Loucy (cell line): ENCODE measurements at regions not wholly inside any gene's neighbourhood (a gene's known extent, or its start where the extent isn't known, plus 50 kb on each side); places are given as distances from the start of the nearest gene placed in this dataset.
"Not testable (repeated sequence)": the region's sequence is repeated elsewhere in the genome, so short reads cannot be mapped to it uniquely, and the experiment has no call there.

Source experiments
- H2AFZ ChIP-seq: fragments of 200-600 bp; sonication (generic); 2 replicates; pipeline ENCODE4 v1.6.0; 2016; ENCODE audit warnings: antibody characterized with exemption, mild to moderate bottlenecking, low read length, moderate library complexity
- H3F3A ChIP-seq: fragments of 200-600 bp; 2 replicates; pipeline ENCODE4 v1.6.0; 2016; ENCODE audit warnings: antibody characterized with exemption, low read depth, mild to moderate bottlenecking
- H3K27me3 ChIP-seq: fragments of 200-600 bp; sonication (generic); 2 replicates; pipeline ENCODE4 v1.6.1; 2014; ENCODE audit warnings: low read length, mild to moderate bottlenecking; ENCODE audit not compliant: insufficient read depth, poor library complexity, severe bottlenecking
- H3K36me3 ChIP-seq: fragments of 200-600 bp; sonication (generic); 2 replicates; pipeline ENCODE4 v1.6.1; 2016; ENCODE audit warnings: low read length; ENCODE audit not compliant: insufficient read depth
- H3K4me1 ChIP-seq: fragments of 200-600 bp; sonication (generic); 2 replicates; pipeline ENCODE4 v1.5.1; 2014; ENCODE audit warnings: low read length, mild to moderate bottlenecking; ENCODE audit not compliant: insufficient read depth, poor library complexity, severe bottlenecking
- H3K4me2 ChIP-seq: fragments of 200-600 bp; sonication (generic); 2 replicates; pipeline ENCODE4 v1.6.0; 2014; ENCODE audit warnings: antibody characterized with exemption, low read length, low read depth, mild to moderate bottlenecking; ENCODE audit not compliant: poor library complexity, severe bottlenecking
- H3K4me3 ChIP-seq: fragments of 200-600 bp; sonication (generic); 2 replicates; pipeline ENCODE4 v1.5.1; 2014; ENCODE audit warnings: low read length, mild to moderate bottlenecking, mixed read lengths; ENCODE audit not compliant: poor library complexity, severe bottlenecking
- H3K79me2 ChIP-seq: fragments of 200-600 bp; sonication (generic); 2 replicates; pipeline ENCODE4 v1.6.1; 2014; ENCODE audit warnings: low read length; ENCODE audit not compliant: insufficient read depth
- H3K9ac ChIP-seq: fragments of 200-600 bp; sonication (generic); 2 replicates; pipeline ENCODE4 v1.6.0; 2014; ENCODE audit warnings: mild to moderate bottlenecking, low read depth, low read length, moderate library complexity; ENCODE audit not compliant: poor library complexity, severe bottlenecking
- H3K9me2 ChIP-seq: fragments of 200-600 bp; sonication (generic); replicated peaks from 2 replicates; pipeline ENCODE4 v1.6.1; 2016; ENCODE audit warnings: low read depth, low read length, mixed read lengths
- H3K9me3 ChIP-seq: fragments of 200-600 bp; sonication (generic); 2 replicates; pipeline ENCODE4 v1.6.1; 2014; ENCODE audit warnings: mild to moderate bottlenecking, antibody characterized with exemption, low read length, low read depth; ENCODE audit not compliant: insufficient read depth
- H4K20me1 ChIP-seq: fragments of 200-600 bp; sonication (generic); 2 replicates; pipeline ENCODE4 v1.6.0; 2014; ENCODE audit warnings: antibody characterized with exemption, low read length, mild to moderate bottlenecking; ENCODE audit not compliant: insufficient read depth, poor library complexity, severe bottlenecking
- CTCF ChIP-seq: fragments of 200-600 bp; sonication (generic); conservative IDR thresholded peaks from 2 replicates; pipeline ENCODE4 v1.5.1; 2014; ENCODE audit warnings: mild to moderate bottlenecking, antibody characterized with exemption, low read length
- EZH2phosphoT487 ChIP-seq: fragments of 200-600 bp; IDR thresholded peaks from 2 replicates; pipeline ENCODE4 v1.6.1; 2018; ENCODE audit warnings: antibody characterized with exemption, mild to moderate bottlenecking, moderate library complexity, borderline replicate concordance

- H3K9me3 ChIP-seq = no peaks in the 10 kb centered on the region
- H3K9me2 ChIP-seq = no peaks in the 10 kb centered on the region
- TF ChIP-seq CTCF = no peak
- TF ChIP-seq EZH2phosphoT487 = no peak
- H4K20me1 ChIP-seq = no peaks in the 10 kb centered on the region
- H3K9ac ChIP-seq = no peak overlapping the region
- H3K4me2 ChIP-seq = no peak overlapping the region
- H3K4me3 ChIP-seq = no peak overlapping the region
- no peaks in the 10 kb centered on the region for H3K27me3 ChIP-seq
- no peaks in the 10 kb centered on the region for H3K36me3 ChIP-seq
- H3F3A ChIP-seq = no peaks in the 10 kb centered on the region
- no peak overlapping the region for H2AFZ ChIP-seq
- H3K79me2 ChIP-seq = no peaks in the 10 kb centered on the region
- no peaks in the 10 kb centered on the region for H3K4me1 ChIP-seq
Measured at GRCh38 chr3:150124142-150124541, 153.4 kb upstream of the PFN2 start.

- H2AFZ ChIP-seq, H3K4me2 ChIP-seq, H3K9me3 ChIP-seq, H3F3A ChIP-seq, H3K36me3 ChIP-seq, H3K4me1 ChIP-seq, H3K4me3 ChIP-seq, H3K27me3 ChIP-seq, H3K79me2 ChIP-seq, H4K20me1 ChIP-seq, H3K9me2 ChIP-seq, H3K9ac ChIP-seq: not testable (repeated sequence)
Measured at GRCh38 chr3:150123249-150123648, 152.6 kb upstream of the PFN2 start.

GRCh38 chr3:150118219-150118618, 147.5 kb upstream of the PFN2 start:
- Histone ChIP-seq H3K9me3 (no peaks in the 10 kb centered on the region), H3K4me3 (no peak overlapping the region), H3K9ac (no peak overlapping the region), H2AFZ (no peak overlapping the region), H3K79me2 (no peaks in the 10 kb centered on the region), H3K27me3 (no peaks in the 10 kb centered on the region), H3F3A (no peaks in the 10 kb centered on the region), H3K4me2 (no peak overlapping the region), H3K4me1 (no peaks in the 10 kb centered on the region), H3K36me3 (no peaks in the 10 kb centered on the region), H4K20me1 (no peaks in the 10 kb centered on the region), H3K9me2 (no peaks in the 10 kb centered on the region)
- TF ChIP-seq EZH2phosphoT487 = no peak
- no peak for TF ChIP-seq CTCF

GRCh38 chr3:150117076-150117475, 146.4 kb upstream of the PFN2 start:
- TF ChIP-seq CTCF (no peak), EZH2phosphoT487 (no peak)
- H3K9me3 ChIP-seq = no peaks in the 10 kb centered on the region
- H3K9me2 ChIP-seq = no peaks in the 10 kb centered on the region
- no peak overlapping the region for H3K4me2 ChIP-seq
- 0 out of 2 replicates have a peak, but pooled peaks cover 3% of the 10 kb centered on the region for H3F3A ChIP-seq
- no peaks in the 10 kb centered on the region for H3K79me2 ChIP-seq
- H3K36me3 ChIP-seq = no peaks in the 10 kb centered on the region
- H4K20me1 ChIP-seq = no peaks in the 10 kb centered on the region
- no peak overlapping the region for H2AFZ ChIP-seq
- no peak overlapping the region for H3K9ac ChIP-seq
- no peaks in the 10 kb centered on the region for H3K27me3 ChIP-seq
- H3K4me1 ChIP-seq = no peaks in the 10 kb centered on the region
- no peak overlapping the region for H3K4me3 ChIP-seq
